ENCODE measurements at regions not wholly inside any gene's neighbourhood (a gene's known extent, or its start where the extent isn't known, plus 50 kb on each side); places are given as distances from the start of the nearest gene placed in this dataset.
"Not testable (repeated sequence)": the region's sequence is repeated elsewhere in the genome, so short reads cannot be mapped to it uniquely, and the experiment has no call there.

- no peaks in the 10 kb centered on the region for H3K27me3 ChIP-seq (ENCODE audit: control insufficient read depth in 4 of 4, insufficient read depth in 4 of 4, low read length in 3 of 4)
- no peak overlapping the region for H3K27ac ChIP-seq (ENCODE audit: low read depth in 1 of 2, low read length in 2 of 2)
- no peak for DNase-seq (ENCODE audit: low spot score)
- H3K4me3 ChIP-seq (ENCODE audit: low read depth in 1 of 3, low read length in 3 of 3), result no peak overlapping the region
- no peaks in the 10 kb centered on the region for H3K9me3 ChIP-seq (ENCODE audit: control insufficient read depth in 4 of 4, low read length in 3 of 4)
- H3K4me1 ChIP-seq (ENCODE audit: control insufficient read depth in 4 of 4, insufficient read depth in 4 of 4, low read length in 3 of 4), result no peaks in the 10 kb centered on the region
- H3K36me3 ChIP-seq (ENCODE audit: control insufficient read depth in 4 of 4, insufficient read depth in 3 of 4, low read depth in 1 of 4, low read length in 3 of 4), result no peaks in the 10 kb centered on the region
- 63% methylated on average over 1 of the region's 1 CpG for WGBS
- no peak overlapping the region for H3K9ac ChIP-seq (ENCODE audit: low read depth in 1 of 2, low read length in 2 of 2)
- no peak for TF ChIP-seq CTCF (IDR thresholded peaks at IDR 0.05; ENCODE audit: low read depth, low read length, missing input control)
- TF ChIP-seq FOXA2 (IDR thresholded peaks at IDR 0.05), result no peak
- no peak for TF ChIP-seq RXRA (IDR thresholded peaks at IDR 0.05)
- no peak for TF ChIP-seq JUND (IDR thresholded peaks at IDR 0.05)
- no peak for TF ChIP-seq FOXA1 (IDR thresholded peaks at IDR 0.05)
- TF ChIP-seq TAF1 (conservative IDR thresholded peaks at IDR 0.05), result no peak
- no peak for TF ChIP-seq MAX (IDR thresholded peaks at IDR 0.05)
- TF ChIP-seq EGR1 (IDR thresholded peaks at IDR 0.05; ENCODE audit: low read depth in 2 of 2), result no peak
- TF ChIP-seq RAD21 (IDR thresholded peaks at IDR 0.05), result no peak
- no peak for TF ChIP-seq ZBTB33 (IDR thresholded peaks at IDR 0.05)
- no peak for TF ChIP-seq NR2F2 (IDR thresholded peaks at IDR 0.05)
- no peak for TF ChIP-seq ATF3 (IDR thresholded peaks at IDR 0.05)
- no peak for TF ChIP-seq HNF4G (IDR thresholded peaks at IDR 0.05)
- no peak for TF ChIP-seq SP1 (IDR thresholded peaks at IDR 0.05)
- TF ChIP-seq HNF4A (conservative IDR thresholded peaks at IDR 0.05), result no peak
- TF ChIP-seq GABPA (IDR thresholded peaks at IDR 0.05 in 1 of 2, conservative IDR thresholded peaks at IDR 0.05 in 1 of 2), result no peak
- TF ChIP-seq YY1 (IDR thresholded peaks at IDR 0.05), result no peak
Measured at GRCh38 chr18:2154278-2154677, 417.0 kb downstream of the METTL4 start.

- Histone ChIP-seq H3K4me3 (ENCODE audit: low read depth in 1 of 3, low read length in 3 of 3) (no peak overlapping the region), H3K36me3 (ENCODE audit: control insufficient read depth in 4 of 4, insufficient read depth in 3 of 4, low read depth in 1 of 4, low read length in 3 of 4) (no peaks in the 10 kb centered on the region), H3K9me3 (ENCODE audit: control insufficient read depth in 4 of 4, low read length in 3 of 4) (no peaks in the 10 kb centered on the region), H3K27ac (ENCODE audit: low read depth in 1 of 2, low read length in 2 of 2) (no peak overlapping the region), H3K27me3 (ENCODE audit: control insufficient read depth in 4 of 4, insufficient read depth in 4 of 4, low read length in 3 of 4) (peaks cover 0 to 3% (median 0%) of the 10 kb centered on the region in 4 donors), H3K4me1 (ENCODE audit: control insufficient read depth in 4 of 4, insufficient read depth in 4 of 4, low read length in 3 of 4) (no peaks in the 10 kb centered on the region), H3K9ac (ENCODE audit: low read depth in 1 of 2, low read length in 2 of 2) (no peak overlapping the region)
- 76% methylated on average over 7 of the region's 7 CpGs for WGBS
- no peak for DNase-seq (ENCODE audit: low spot score)
- TF ChIP-seq FOXA1 (IDR thresholded peaks at IDR 0.05), result no peak
Measured at GRCh38 chr18:2164644-2165550, 406.4 kb downstream of the METTL4 start.

- not testable (repeated sequence) for H3K27ac ChIP-seq (ENCODE audit: low read depth in 1 of 2, low read length in 2 of 2); H3K36me3 ChIP-seq (ENCODE audit: control insufficient read depth in 4 of 4, insufficient read depth in 3 of 4, low read depth in 1 of 4, low read length in 3 of 4); H3K27me3 ChIP-seq (ENCODE audit: control insufficient read depth in 4 of 4, insufficient read depth in 4 of 4, low read length in 3 of 4); H3K4me3 ChIP-seq (ENCODE audit: low read depth in 1 of 3, low read length in 3 of 3); H3K4me1 ChIP-seq (ENCODE audit: control insufficient read depth in 4 of 4, insufficient read depth in 4 of 4, low read length in 3 of 4); DNase-seq (ENCODE audit: low spot score); H3K9ac ChIP-seq (ENCODE audit: low read depth in 1 of 2, low read length in 2 of 2); H3K9me3 ChIP-seq (ENCODE audit: control insufficient read depth in 4 of 4, low read length in 3 of 4)
- WGBS, result 84% methylated on average over 9 of the region's 9 CpGs
Measured at GRCh38 chr18:2166876-2167275, 404.4 kb downstream of the METTL4 start.
